H9 (cell line): ENCODE measurements at regions not wholly inside any gene's neighbourhood (a gene's known extent, or its start where the extent isn't known, plus 50 kb on each side); places are given as distances from the start of the nearest gene placed in this dataset.

ENCODE experiments used
- DNase-seq: peaks from one replicate; pipeline ENCODE4 v3.0.0-alpha.2; 2017
- H2AFZ ChIP-seq: one replicate; pipeline ENCODE4 v1.6.1; 2013; ENCODE audit warnings: mild to moderate bottlenecking, low read length, control low read depth, moderate library complexity
- H2AK5ac ChIP-seq: 2 replicates; pipeline ENCODE4 v1.6.1; 2013; ENCODE audit warnings: low read length, control low read depth, mixed read lengths; ENCODE audit not compliant: insufficient read length
- H2BK120ac ChIP-seq: one replicate; pipeline ENCODE4 v1.6.1; 2013; ENCODE audit warnings: low read depth, mild to moderate bottlenecking, low read length, control low read depth, inconsistent platforms; ENCODE audit not compliant: poor library complexity, severe bottlenecking
- H2BK12ac ChIP-seq: 2 replicates; pipeline ENCODE4 v1.6.1; 2013; ENCODE audit warnings: low read length, control low read depth, mixed read lengths, low read depth; ENCODE audit not compliant: insufficient read length
- H2BK15ac ChIP-seq: 2 replicates; pipeline ENCODE4 v1.6.1; 2013; ENCODE audit warnings: low read depth, low read length, control low read depth
- H2BK20ac ChIP-seq: one replicate; pipeline ENCODE4 v1.6.1; 2013; ENCODE audit warnings: low read depth, mild to moderate bottlenecking, low read length, control low read depth, inconsistent platforms; ENCODE audit not compliant: poor library complexity, severe bottlenecking
- H2BK5ac ChIP-seq: 2 replicates; pipeline ENCODE4 v1.6.1; 2013; ENCODE audit warnings: low read length, control low read depth, mixed read lengths; ENCODE audit not compliant: insufficient read length
- H3K14ac ChIP-seq: 2 replicates; pipeline ENCODE4 v1.6.1; 2013; ENCODE audit warnings: low read length, control low read depth; ENCODE audit not compliant: insufficient read depth
- H3K18ac ChIP-seq: 2 replicates; pipeline ENCODE4 v1.6.1; 2013; ENCODE audit warnings: low read depth, mild to moderate bottlenecking, mixed read lengths, low read length, control low read depth; ENCODE audit not compliant: insufficient read length
- H3K23ac ChIP-seq: 2 replicates; pipeline ENCODE4 v1.6.1; 2013; ENCODE audit warnings: low read length, control low read depth, mixed read lengths, low read depth; ENCODE audit not compliant: insufficient read length
- H3K23me2 ChIP-seq: 2 replicates; pipeline ENCODE4 v1.6.1; 2013; ENCODE audit warnings: low read depth, mild to moderate bottlenecking, mixed read lengths, low read length, control low read depth; ENCODE audit not compliant: insufficient read length, poor library complexity, severe bottlenecking
- H3K27ac ChIP-seq: 2 replicates; pipeline ENCODE4 v1.5.1; 2013; ENCODE audit warnings: low read length, control low read depth, mixed read lengths, low read depth; ENCODE audit not compliant: insufficient read length
- H3K27me3 ChIP-seq: 2 replicates; pipeline ENCODE4 v1.6.1; 2013; ENCODE audit warnings: low read length, control low read depth, inconsistent platforms; ENCODE audit not compliant: insufficient read depth
- H3K4ac ChIP-seq: 2 replicates; pipeline ENCODE4 v1.6.1; 2013; ENCODE audit warnings: low read depth, mild to moderate bottlenecking, control low read depth, inconsistent platforms, low read length, moderate library complexity
- H3K4me1 ChIP-seq: 2 replicates; pipeline ENCODE4 v1.6.1; 2013; ENCODE audit warnings: low read length, control low read depth, inconsistent platforms; ENCODE audit not compliant: insufficient read depth
- H3K4me2 ChIP-seq: 2 replicates; pipeline ENCODE4 v1.6.1; 2013; ENCODE audit warnings: low read length, control low read depth, mixed read lengths; ENCODE audit not compliant: insufficient read length, insufficient read depth
- H3K56ac ChIP-seq: 2 replicates; pipeline ENCODE4 v1.6.1; 2013; ENCODE audit warnings: low read depth, mild to moderate bottlenecking, mixed read lengths, low read length, control low read depth; ENCODE audit not compliant: insufficient read length
- H3K79me1 ChIP-seq: 2 replicates; pipeline ENCODE4 v1.6.1; 2013; ENCODE audit warnings: low read depth, mild to moderate bottlenecking, moderate library complexity, low read length, control low read depth, inconsistent platforms; ENCODE audit not compliant: insufficient read depth, poor library complexity, severe bottlenecking
- H3K79me2 ChIP-seq: 2 replicates; pipeline ENCODE4 v1.6.1; 2013; ENCODE audit warnings: low read length, control low read depth, inconsistent platforms; ENCODE audit not compliant: insufficient read depth
- H3K9ac ChIP-seq: 2 replicates; pipeline ENCODE4 v1.6.1; 2013; ENCODE audit warnings: low read length, control low read depth, mixed read lengths; ENCODE audit not compliant: insufficient read length; ENCODE audit errors: extremely low read depth
- H3K9me3 ChIP-seq: one replicate; pipeline ENCODE4 v1.6.1; 2013; ENCODE audit warnings: low read depth, low read length, inconsistent platforms; ENCODE audit not compliant: control insufficient read depth
- H3T11ph ChIP-seq: one replicate; pipeline ENCODE4 v1.6.1; 2013; ENCODE audit warnings: mild to moderate bottlenecking, low read length, control low read depth, inconsistent platforms
- H4K20me1 ChIP-seq: one replicate; pipeline ENCODE4 v1.6.1; 2013; ENCODE audit not compliant: control insufficient read depth, insufficient read length, insufficient read depth
- H4K5ac ChIP-seq: 2 replicates; pipeline ENCODE4 v1.6.1; 2013; ENCODE audit warnings: low read depth, mild to moderate bottlenecking, mixed read lengths, low read length, control low read depth; ENCODE audit not compliant: insufficient read length
- H4K8ac ChIP-seq: replicated peaks from 2 replicates; pipeline ENCODE4 v1.6.1; 2013; ENCODE audit warnings: low read length, control low read depth, mixed read lengths, low read depth; ENCODE audit not compliant: insufficient read length
- H4K91ac ChIP-seq: 2 replicates; pipeline ENCODE4 v1.6.1; 2013; ENCODE audit warnings: low read depth, mild to moderate bottlenecking, moderate library complexity, mixed read lengths, low read length, control low read depth; ENCODE audit not compliant: insufficient read length
- H3K27ac Mint-ChIP-seq, 3 experiments: 2 replicates in 2 of 3; 3 replicates in 1 of 3; pipeline ENCODE4 v1.8.0; 2020 to 2021; ENCODE audit warnings: mixed read lengths in 3 of 3, mild to moderate bottlenecking in 1 of 3, moderate library complexity in 1 of 3
- H3K27me3 Mint-ChIP-seq: 2 replicates; pipeline ENCODE4 v1.8.0; 2021; ENCODE audit warnings: low read depth, mild to moderate bottlenecking, moderate library complexity, mixed read lengths
- H3K36me3 Mint-ChIP-seq, 3 experiments: 2 replicates in 2 of 3; 3 replicates in 1 of 3; pipeline ENCODE4 v1.8.0; 2020 to 2021; ENCODE audit warnings: low read depth in 3 of 3, mixed read lengths in 3 of 3; ENCODE audit not compliant: insufficient read depth in 1 of 3
- H3K4me1 Mint-ChIP-seq, 2 experiments: 2 replicates each; pipeline ENCODE4 v1.8.0; 2020; ENCODE audit warnings: mixed read lengths in 2 of 2
- H3K4me3 Mint-ChIP-seq, 2 experiments: 2 replicates in 1 of 2; 3 replicates in 1 of 2; pipeline ENCODE4 v1.8.0; 2020 to 2021; ENCODE audit warnings: mild to moderate bottlenecking in 2 of 2, mixed read lengths in 2 of 2, moderate library complexity in 1 of 2
- H3K9me3 Mint-ChIP-seq, 2 experiments: 2 replicates in 1 of 2; 3 replicates in 1 of 2; pipeline ENCODE4 v1.8.0; 2020; ENCODE audit warnings: mild to moderate bottlenecking in 2 of 2, mixed read lengths in 2 of 2, moderate library complexity in 1 of 2
- CTCF ChIP-seq: fragments of 200-600 bp; sonication (generic); conservative IDR thresholded peaks from 3 replicates; pipeline ENCODE4 v1.8.0; 2021; ENCODE audit warnings: antibody characterized with exemption, mild to moderate bottlenecking
- WGBS: extraction: QIAGEN DNeasy Blood & Tissue Kit; methylation state at CpG from one replicate; pipeline ENCODE4 v1.1.7; 2013; ENCODE audit warnings: missing lambda C conversion rate, low lambda C conversion rate, mixed read lengths; ENCODE audit not compliant: insufficient read length; ENCODE audit errors: extremely low coverage; 5-methylcytosine and 5-hydroxymethylcytosine counted together

- Histone ChIP-seq H2AK5ac (no peak overlapping the region), H3K79me1 (no peaks in the 10 kb centered on the region), H3K18ac (no peak overlapping the region), H4K8ac (no peak overlapping the region), H3K27ac (no peak overlapping the region), H3K4me1 (no peaks in the 10 kb centered on the region; the same call in none of the 2 replicates), H3K14ac (no peak overlapping the region), H3K4me2 (no peak overlapping the region), H3K9me3 (no peaks in the 10 kb centered on the region), H3K27me3 (no peaks in the 10 kb centered on the region), H3K23me2 (no peaks in the 10 kb centered on the region), H2BK15ac (no peak overlapping the region), H4K20me1 (no peaks in the 10 kb centered on the region), H3K56ac (no peak overlapping the region), H3T11ph (no peak overlapping the region), H2BK120ac (no peak overlapping the region), H2BK12ac (no peak overlapping the region), H2AFZ (no peak overlapping the region), H4K5ac (no peak overlapping the region), H3K23ac (no peak overlapping the region), H3K9ac (no peak overlapping the region), H2BK5ac (no peak overlapping the region), H2BK20ac (no peak overlapping the region), H4K91ac (no peak overlapping the region), H3K4ac (no peak overlapping the region), H3K79me2 (no peaks in the 10 kb centered on the region)
- H3K36me3 Mint-ChIP-seq: no peaks in the 10 kb centered on the region; a peak in 1 of 7 replicates
- H3K27ac Mint-ChIP-seq: no peak overlapping the region
- no peaks in the 10 kb centered on the region; the same call in 1 of the 2 replicates for H3K27me3 Mint-ChIP-seq
- H3K4me1 Mint-ChIP-seq: peaks cover 21 to 41% of the 10 kb centered on the region in 2 experiments
- TF ChIP-seq CTCF: no peak
- no CpG with 5 or more reads among the region's 3 CpGs for WGBS
- no peak overlapping the region for H3K4me3 Mint-ChIP-seq
- H3K9me3 Mint-ChIP-seq: no peaks in the 10 kb centered on the region
- no peak for DNase-seq
These were observed 90.7 kb downstream of the RIPK4 start for GRCh38 chr21:41676198-41676597.
